Peyer's patch (tissue), 4 donors: ENCODE measurements at regions not wholly inside any gene's neighbourhood (a gene's known extent, or its start where the extent isn't known, plus 50 kb on each side); places are given as distances from the start of the nearest gene placed in this dataset.

Source experiments
- POLR2A ChIP-seq, 2 donors: fragments of 450-650 bp; IDR thresholded peaks; one replicate each; pipeline ENCODE4 v1.5.1; 2017; ENCODE audit warnings: antibody characterized with exemption in 2 of 2, mild to moderate bottlenecking in 2 of 2, moderate library complexity in 2 of 2
- TF ChIP-seq, protein P1 (sequence below), 6 experiments: fragments of 450-650 bp in 4 of 6; fragments of 200-600 bp in 2 of 6; sonication (generic) in 1 of 6; IDR thresholded peaks; one replicate each; pipeline ENCODE4 v1.5.1; 2017 to 2019; ENCODE audit warnings: antibody characterized with exemption in 6 of 6, mild to moderate bottlenecking in 3 of 6, moderate library complexity in 1 of 6

DNA sequence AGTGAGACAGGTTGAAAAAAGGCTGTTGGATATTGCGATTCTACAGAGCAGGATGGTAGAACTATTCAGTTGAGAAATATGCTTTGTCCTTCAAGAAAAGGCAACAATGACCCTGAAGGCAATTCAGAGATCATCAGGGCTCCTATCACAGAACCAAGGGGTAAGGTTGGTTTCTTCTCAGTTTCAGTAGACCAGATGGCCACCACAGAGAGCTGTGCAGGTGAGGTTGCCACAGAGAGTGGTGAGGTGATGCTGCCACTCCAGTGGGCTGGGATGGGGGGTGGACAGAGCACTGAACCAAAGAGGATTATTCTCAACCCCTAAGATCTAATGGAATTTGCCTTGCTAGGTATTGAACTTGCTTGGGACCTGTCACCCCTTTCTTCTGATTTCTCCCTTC, 64.6 kb upstream of the ZBTB7C start:
- TF ChIP-seq, protein P1, sequence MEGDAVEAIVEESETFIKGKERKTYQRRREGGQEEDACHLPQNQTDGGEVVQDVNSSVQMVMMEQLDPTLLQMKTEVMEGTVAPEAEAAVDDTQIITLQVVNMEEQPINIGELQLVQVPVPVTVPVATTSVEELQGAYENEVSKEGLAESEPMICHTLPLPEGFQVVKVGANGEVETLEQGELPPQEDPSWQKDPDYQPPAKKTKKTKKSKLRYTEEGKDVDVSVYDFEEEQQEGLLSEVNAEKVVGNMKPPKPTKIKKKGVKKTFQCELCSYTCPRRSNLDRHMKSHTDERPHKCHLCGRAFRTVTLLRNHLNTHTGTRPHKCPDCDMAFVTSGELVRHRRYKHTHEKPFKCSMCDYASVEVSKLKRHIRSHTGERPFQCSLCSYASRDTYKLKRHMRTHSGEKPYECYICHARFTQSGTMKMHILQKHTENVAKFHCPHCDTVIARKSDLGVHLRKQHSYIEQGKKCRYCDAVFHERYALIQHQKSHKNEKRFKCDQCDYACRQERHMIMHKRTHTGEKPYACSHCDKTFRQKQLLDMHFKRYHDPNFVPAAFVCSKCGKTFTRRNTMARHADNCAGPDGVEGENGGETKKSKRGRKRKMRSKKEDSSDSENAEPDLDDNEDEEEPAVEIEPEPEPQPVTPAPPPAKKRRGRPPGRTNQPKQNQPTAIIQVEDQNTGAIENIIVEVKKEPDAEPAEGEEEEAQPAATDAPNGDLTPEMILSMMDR (IDR thresholded peaks at IDR 0.05), result no peak
- no peak for TF ChIP-seq POLR2A (IDR thresholded peaks at IDR 0.05)
